PC-9 (cell line): ENCODE measurements at regions not wholly inside any gene's neighbourhood (a gene's known extent, or its start where the extent isn't known, plus 50 kb on each side); places are given as distances from the start of the nearest gene placed in this dataset.

ENCODE experiments used
- BruUV-seq: library from RNA; stranded (reverse); fragments of 400-500 nt; replicated peaks from 2 replicates; lab custom pipeline; 2021; lab: Mats Ljungman, UMichigan
- CTCF ChIA-PET: fragments of 300-600 bp; sonication (Branson Sonifier 250); formaldehyde crosslinking; loops from one replicate; lab custom pipeline; 2022; ENCODE audit warnings: antibody characterized with exemption; lab: Charles Lee
- POLR2A ChIA-PET: fragments of 300-600 bp; sonication (Branson Sonifier 250); formaldehyde crosslinking; loops from one replicate; lab custom pipeline; 2022; ENCODE audit warnings: antibody characterized with exemption; ENCODE audit not compliant: unreplicated experiment; lab: Charles Lee
- DNase-seq, 2 experiments: peaks; one replicate each; pipeline versions ENCODE4 v3.0.0 to v3.0.0-alpha.2; 2015 to 2022; ENCODE audit warnings: mixed read lengths in 1 of 2
- H2AFZ ChIP-seq: fragments of 200-600 bp; sonication (generic); 2 replicates; pipeline ENCODE4 v1.8.1; 2017; ENCODE audit warnings: antibody characterized with exemption
- H3F3A ChIP-seq: fragments of 200-600 bp; sonication (generic); 2 replicates; pipeline ENCODE4 v1.8.1; 2017; ENCODE audit warnings: antibody characterized with exemption, mild to moderate bottlenecking, low read depth; ENCODE audit not compliant: insufficient read depth
- H3K27ac ChIP-seq: fragments of 200-600 bp; sonication (generic); 2 replicates; pipeline ENCODE4 v1.6.1; 2016; ENCODE audit warnings: mixed run types
- H3K27me3 ChIP-seq: fragments of 200-600 bp; sonication (generic); 2 replicates; pipeline ENCODE4 v1.6.1; 2016; ENCODE audit warnings: low read depth, mixed run types; ENCODE audit not compliant: insufficient read depth
- H3K36me3 ChIP-seq: fragments of 200-600 bp; sonication (generic); 2 replicates; pipeline ENCODE4 v1.6.1; 2016; ENCODE audit warnings: low read depth, mixed run types
- H3K4me1 ChIP-seq: fragments of 200-600 bp; sonication (generic); replicated peaks from 2 replicates; pipeline ENCODE4 v1.6.1; 2016; ENCODE audit warnings: mixed run types; ENCODE audit not compliant: insufficient read depth
- H3K4me2 ChIP-seq: fragments of 200-600 bp; sonication (generic); 2 replicates; pipeline ENCODE4 v1.6.1; 2017; ENCODE audit warnings: mixed run types
- H3K4me3 ChIP-seq: fragments of 200-600 bp; sonication (generic); 2 replicates; pipeline ENCODE4 v1.6.1; 2016; ENCODE audit warnings: mixed run types
- H3K79me2 ChIP-seq: fragments of 200-600 bp; sonication (generic); 2 replicates; pipeline ENCODE4 v1.6.1; 2017; ENCODE audit warnings: low read depth, mixed run types
- H3K9me2 ChIP-seq: fragments of 200-600 bp; sonication (generic); 2 replicates; pipeline ENCODE4 v1.8.1; 2017; ENCODE audit warnings: mild to moderate bottlenecking; ENCODE audit not compliant: insufficient read depth
- H3K9me3 ChIP-seq: fragments of 200-600 bp; sonication (generic); 2 replicates; pipeline ENCODE4 v1.8.1; 2016; ENCODE audit warnings: low read depth; ENCODE audit not compliant: insufficient read depth
- H4K20me1 ChIP-seq: fragments of 200-600 bp; sonication (generic); 2 replicates; pipeline ENCODE4 v1.8.1; 2017; ENCODE audit not compliant: insufficient read depth
- CTCF ChIP-seq: fragments of 200-600 bp; sonication (generic); conservative IDR thresholded peaks from 2 replicates; pipeline ENCODE4 v1.6.1; 2017; ENCODE audit warnings: mixed run types, antibody characterized with exemption, mild to moderate bottlenecking, moderate library complexity
- EZH2 ChIP-seq: fragments of 200-600 bp; sonication (generic); IDR thresholded peaks from 2 replicates; pipeline ENCODE4 v1.8.0; 2017; ENCODE audit warnings: antibody characterized with exemption, low read depth
- intact Hi-C: fragments of 100-400 bp; cut with micrococcal nuclease; formaldehyde crosslinking; loops from one replicate; pipeline ENCODE4 v1.10.0; 2022; ENCODE audit not compliant: unreplicated experiment

DNA sequence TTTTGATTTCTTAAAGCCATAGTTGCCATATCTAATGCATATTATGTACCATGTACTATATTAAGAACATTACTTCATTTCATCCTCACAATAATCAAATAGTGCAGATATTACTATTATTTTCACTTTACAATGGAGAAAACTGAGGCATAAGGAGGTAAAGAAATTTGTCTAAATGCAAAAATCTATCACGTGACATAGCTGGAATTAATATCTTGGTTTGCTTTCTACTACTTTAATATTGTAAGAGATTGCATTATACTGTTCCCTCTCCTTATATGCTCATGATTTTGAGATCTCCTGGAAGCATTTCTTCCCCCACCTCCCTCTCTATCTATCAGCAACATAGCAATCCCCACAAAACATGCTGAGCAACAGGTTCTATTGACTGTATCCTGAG is 330.8 kb upstream of the SPTLC3 start:
- intact Hi-C loops = no loop called here

DNA sequence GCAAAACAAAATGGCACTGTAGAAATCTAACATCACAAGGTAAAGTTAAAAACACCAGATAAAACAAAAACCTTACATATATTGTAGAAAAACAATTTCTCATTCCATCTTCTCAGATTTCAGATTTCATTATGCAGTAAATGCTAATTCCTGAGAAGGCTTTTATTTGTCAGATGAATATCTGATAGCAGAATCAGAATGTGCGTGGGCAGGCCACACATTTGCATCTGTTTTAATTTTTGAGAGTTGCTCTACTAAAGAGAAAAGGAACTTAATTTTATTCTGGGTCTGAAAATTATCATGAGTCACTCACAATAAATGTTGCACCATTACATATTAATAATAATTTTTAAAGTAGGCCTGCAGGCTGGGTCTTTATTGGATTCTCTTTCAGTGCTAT is 329.3 kb upstream of the SPTLC3 start:
- Histone ChIP-seq H3F3A (no peaks in the 10 kb centered on the region), H3K79me2 (no peaks in the 10 kb centered on the region), H3K36me3 (no peaks in the 10 kb centered on the region), H3K4me2 (no peak overlapping the region), H3K4me3 (no peak overlapping the region), H3K4me1 (no peaks in the 10 kb centered on the region), H4K20me1 (no peaks in the 10 kb centered on the region), H3K27me3 (no peaks in the 10 kb centered on the region), H3K27ac (no peak overlapping the region), H3K9me3 (no peaks in the 10 kb centered on the region), H3K9me2 (no peaks in the 10 kb centered on the region; the same call in 1 of the 2 replicates), H2AFZ (no peak overlapping the region)
- TF ChIP-seq CTCF (no peak), EZH2 (no peak)
- intact Hi-C loops = no loop called here
- CTCF ChIA-PET = no interaction called here
- no TSS peak for BruUV-seq
- POLR2A ChIA-PET = no interaction called here
- DNase-seq = no peak

More for the DNA sequence above, 330.8 kb upstream of the SPTLC3 start:
- CTCF ChIA-PET = no interaction called here
- DNase-seq = no peak
- Histone ChIP-seq H3K4me3 (no peak overlapping the region), H2AFZ (no peak overlapping the region), H3K9me2 (no peaks in the 10 kb centered on the region; the same call in 1 of the 2 replicates), H3F3A (no peaks in the 10 kb centered on the region), H3K4me2 (no peak overlapping the region), H3K79me2 (no peaks in the 10 kb centered on the region), H4K20me1 (no peaks in the 10 kb centered on the region), H3K36me3 (no peaks in the 10 kb centered on the region), H3K9me3 (no peaks in the 10 kb centered on the region), H3K27me3 (no peaks in the 10 kb centered on the region), H3K27ac (no peak overlapping the region), H3K4me1 (no peaks in the 10 kb centered on the region)
- POLR2A ChIA-PET = interaction anchor here (0.6 kb wide), 1 partner anchor 1322 kb away, joined by 4 read pairs; no protein-coding TSS in a partner anchor
- TF ChIP-seq EZH2 (no peak), CTCF (no peak)
- no TSS peak for BruUV-seq

DNA sequence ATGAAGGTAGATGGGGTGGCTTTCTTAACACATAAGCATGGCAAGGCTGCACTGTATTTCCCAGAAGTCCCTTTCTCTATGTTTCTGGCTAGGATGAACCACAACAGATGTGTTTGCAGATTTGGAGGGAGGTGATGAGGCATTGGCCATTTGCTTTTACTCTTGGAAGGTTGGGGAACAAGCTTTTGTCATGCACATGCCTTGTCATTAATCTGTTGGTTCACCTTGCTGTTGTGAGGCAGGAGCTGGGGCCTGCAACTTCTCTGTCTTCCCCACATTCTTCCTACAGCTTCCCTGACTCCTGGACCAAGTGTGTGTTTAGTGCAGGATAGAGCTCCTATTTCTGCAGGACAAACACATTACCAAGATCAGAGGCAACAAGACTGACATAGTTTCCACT is 326.2 kb upstream of the SPTLC3 start:
- H3K9me2 ChIP-seq = no peaks in the 10 kb centered on the region; the same call in 1 of the 2 replicates
- intact Hi-C loops = no loop called here
- H3K4me1 ChIP-seq = no peaks in the 10 kb centered on the region
- no TSS peak for BruUV-seq
- H3K36me3 ChIP-seq = no peaks in the 10 kb centered on the region
- H3K27me3 ChIP-seq = no peaks in the 10 kb centered on the region
- TF ChIP-seq CTCF = no peak
- TF ChIP-seq EZH2 = no peak
- no peaks in the 10 kb centered on the region for H3F3A ChIP-seq
- no peak overlapping the region for H3K4me3 ChIP-seq
- ChIA-PET POLR2A (no interaction called here), CTCF (no interaction called here)
- no peaks in the 10 kb centered on the region for H3K9me3 ChIP-seq
- H3K4me2 ChIP-seq = no peak overlapping the region
- DNase-seq = no peak
- no peak overlapping the region for H3K27ac ChIP-seq
- no peak overlapping the region for H2AFZ ChIP-seq
- H4K20me1 ChIP-seq = no peaks in the 10 kb centered on the region
- H3K79me2 ChIP-seq = no peaks in the 10 kb centered on the region
